Esophagus muscularis mucosa (tissue), 3 donors: ENCODE measurements at regions not wholly inside any gene's neighbourhood (a gene's known extent, or its start where the extent isn't known, plus 50 kb on each side); places are given as distances from the start of the nearest gene placed in this dataset.

Experiments used
- CTCF ChIP-seq, 3 experiments: fragments of 200-600 bp in 2 of 3; fragments of 450-650 bp in 1 of 3; sonication (generic) in 2 of 3; IDR thresholded peaks; one replicate each; pipeline ENCODE4 v1.5.1; 2017 to 2019; ENCODE audit warnings: antibody characterized with exemption in 3 of 3, mild to moderate bottlenecking in 2 of 3, moderate library complexity in 1 of 3
- POLR2AphosphoS5 ChIP-seq, 2 donors: sonication (generic); formaldehyde crosslinking; IDR thresholded peaks; one replicate each; pipeline ENCODE4 v1.6.1; 2017; ENCODE audit warnings: antibody characterized with exemption in 2 of 2

- TF ChIP-seq CTCF (IDR thresholded peaks at IDR 0.05) (no peak), POLR2AphosphoS5 (IDR thresholded peaks at IDR 0.05) (no peak)
Measured at GRCh38 chr4:1496116-1496642, 89.9 kb upstream of the NKX1-1 start.
